Hippocampal formation (tissue), 2 donors: ENCODE measurements at regions not wholly inside any gene's neighbourhood (a gene's known extent, or its start where the extent isn't known, plus 50 kb on each side); places are given as distances from the start of the nearest gene placed in this dataset.

ENCODE experiments used
- DNase-seq, 2 donors: peaks; one replicate each; lab custom pipeline; 2025; lab: John Stamatoyannopoulos, UW

- DNase-seq, result peak in 1 of 2 donors; percentile 89
Measured at GRCh38 chr21:16072737-16073136, 343.0 kb downstream of the USP25 start.

- peak in 1 of 2 donors; percentile 86 for DNase-seq
Measured at GRCh38 chr21:16073586-16073985, 343.8 kb downstream of the USP25 start.

GRCh38 chr21:16074950-16075489 lies 345.2 kb downstream of the USP25 start:
- peak in 1 of 2 donors; percentile 76 for DNase-seq

DNA sequence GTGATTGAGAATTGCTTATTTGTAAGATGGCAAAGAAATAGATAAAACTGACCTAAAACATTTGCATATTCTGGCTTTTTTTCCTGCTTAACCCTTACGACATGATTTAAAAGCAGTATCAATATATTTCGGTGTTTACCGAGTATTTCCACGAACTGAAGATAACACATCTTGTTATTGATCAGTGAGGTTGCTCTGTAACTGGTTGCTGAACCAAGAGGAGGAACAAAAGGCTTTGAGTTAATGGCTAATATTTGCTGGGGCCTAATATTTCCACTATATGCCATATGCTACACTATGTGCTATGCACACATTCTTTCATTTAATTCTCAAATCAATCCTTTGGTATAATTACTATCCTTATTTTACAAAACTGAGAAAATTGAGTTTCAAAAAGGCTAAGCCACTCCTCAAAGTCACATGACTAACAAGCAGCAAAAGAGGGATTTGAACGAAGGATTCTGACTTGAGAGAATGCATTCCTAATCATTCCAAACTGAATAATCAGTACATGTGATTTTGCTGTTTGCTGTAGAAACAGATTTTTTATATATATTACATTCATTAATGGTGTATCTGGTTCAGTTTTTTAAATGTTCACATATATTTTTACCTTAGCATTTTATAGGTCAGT lies 346.0 kb downstream of the USP25 start:
- DNase-seq, result peak in 1 of 2 donors; percentile 75

DNA sequence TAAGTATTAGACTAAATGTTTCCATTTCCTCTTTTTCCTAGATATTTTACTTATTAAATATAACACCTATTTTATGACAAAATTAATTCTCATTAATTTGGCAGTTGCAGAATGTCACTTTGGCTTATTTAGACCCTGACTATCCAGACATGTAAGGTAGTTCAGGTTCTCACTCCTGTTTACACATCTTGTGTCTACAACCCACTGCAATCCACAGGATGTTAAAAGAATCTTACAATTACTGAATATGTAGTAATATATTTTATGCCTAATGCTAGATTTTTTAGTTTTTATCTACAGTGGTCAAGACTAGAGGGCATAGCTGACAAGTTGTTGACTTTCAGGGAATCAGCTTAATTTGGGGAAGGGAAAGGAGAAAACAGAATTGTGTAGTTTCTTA lies 346.7 kb downstream of the USP25 start:
- peak in 1 of 2 donors; percentile 39 for DNase-seq

GRCh38 chr21:16078382-16078781 lies 348.6 kb downstream of the USP25 start:
- DNase-seq, result peak in 1 of 2 donors; percentile 54

DNA sequence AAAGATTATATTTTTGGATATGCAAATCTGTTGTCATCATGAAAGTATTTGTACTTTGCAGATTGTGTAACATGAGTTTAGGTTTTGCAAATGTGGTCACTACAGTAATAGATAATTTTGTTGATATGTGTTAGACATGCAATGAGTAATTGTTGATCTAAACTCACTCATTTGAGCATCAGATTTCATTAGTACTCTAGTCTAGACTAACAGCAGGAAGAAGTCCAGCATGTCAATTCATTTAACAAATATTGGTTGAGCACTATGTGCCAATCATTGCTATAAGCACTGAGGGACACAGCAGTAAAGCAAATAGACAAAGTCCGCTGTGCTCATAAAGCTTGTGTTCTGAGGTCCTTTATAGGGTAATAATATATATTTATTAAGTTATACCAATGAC lies 350.0 kb downstream of the USP25 start:
- DNase-seq, result no peak

DNA sequence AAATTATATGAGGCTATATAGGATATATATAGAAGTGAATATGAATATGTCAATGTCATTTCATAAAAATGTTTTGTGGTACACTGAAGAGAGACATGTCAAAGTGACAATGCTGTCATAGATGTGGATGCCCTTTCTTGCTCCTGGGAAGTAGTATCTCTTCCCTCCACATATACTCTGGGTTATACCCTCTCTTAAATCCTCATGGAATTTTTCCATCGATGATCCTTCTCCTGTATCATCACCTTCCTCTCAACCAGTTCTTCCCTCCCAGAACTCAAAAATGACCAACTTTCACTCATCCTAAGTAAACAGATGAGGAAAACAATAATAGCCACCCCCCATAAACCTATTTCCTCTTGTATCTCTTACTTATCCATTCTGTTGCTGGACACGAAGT lies 351.5 kb downstream of the USP25 start:
- DNase-seq, result no peak

GRCh38 chr21:16082038-16082816 lies 352.4 kb downstream of the USP25 start:
- DNase-seq, result peak in 1 of 2 donors; percentile 74

GRCh38 chr21:16084776-16085364 lies 355.1 kb downstream of the USP25 start:
- DNase-seq, result peak; percentile 38 to 76

- peak in 1 of 2 donors; percentile 74 for DNase-seq
Measured at GRCh38 chr21:16085421-16085820, 355.6 kb downstream of the USP25 start.

GRCh38 chr21:16086121-16086520 lies 356.3 kb downstream of the USP25 start:
- DNase-seq, result peak in 1 of 2 donors; percentile 72

DNA sequence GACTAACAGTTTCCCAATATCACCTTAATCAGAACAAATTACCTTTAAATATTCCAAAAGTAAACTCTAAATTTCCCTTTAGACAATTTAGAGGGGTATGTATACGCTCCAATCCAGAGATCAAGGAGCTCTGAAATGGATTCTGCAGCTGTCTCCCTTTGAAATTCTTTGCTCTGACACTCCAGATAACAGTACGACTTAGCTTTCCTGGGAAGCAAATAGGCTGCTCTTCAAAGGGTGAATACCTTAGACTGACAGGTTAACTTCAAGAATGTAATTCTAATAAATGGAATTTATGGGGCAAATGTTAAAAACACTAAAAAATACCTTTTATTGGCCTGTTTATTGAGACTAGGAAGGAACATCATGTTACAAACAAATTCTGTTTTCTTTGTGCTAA lies 357.2 kb downstream of the USP25 start:
- peak in 1 of 2 donors; percentile 63 for DNase-seq

- peak in 1 of 2 donors; percentile 65 for DNase-seq
Measured at GRCh38 chr21:16087523-16087922, 357.7 kb downstream of the USP25 start.

- peak in 1 of 2 donors; percentile 65 for DNase-seq
Measured at GRCh38 chr21:16088056-16088455, 358.3 kb downstream of the USP25 start.

DNA sequence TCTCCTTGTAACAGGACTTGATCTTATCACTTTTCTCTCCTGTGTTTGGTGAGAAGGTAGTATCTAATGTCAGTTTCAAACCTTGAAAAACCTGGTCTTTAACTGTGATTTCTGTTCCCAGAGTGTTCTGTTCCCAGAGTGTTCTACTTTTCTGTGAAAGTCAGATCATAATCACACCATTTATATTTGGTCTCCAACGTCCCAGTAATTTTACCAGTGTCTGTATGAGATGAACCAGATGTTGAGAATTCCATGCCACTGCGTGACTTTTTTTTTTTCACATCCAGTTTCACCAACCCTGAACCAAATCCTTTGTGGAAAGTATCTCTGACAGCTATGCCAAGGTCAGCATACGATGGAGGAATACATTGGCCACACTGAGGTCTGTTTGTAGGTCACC lies 365.2 kb downstream of the USP25 start:
- DNase-seq, result no peak

DNA sequence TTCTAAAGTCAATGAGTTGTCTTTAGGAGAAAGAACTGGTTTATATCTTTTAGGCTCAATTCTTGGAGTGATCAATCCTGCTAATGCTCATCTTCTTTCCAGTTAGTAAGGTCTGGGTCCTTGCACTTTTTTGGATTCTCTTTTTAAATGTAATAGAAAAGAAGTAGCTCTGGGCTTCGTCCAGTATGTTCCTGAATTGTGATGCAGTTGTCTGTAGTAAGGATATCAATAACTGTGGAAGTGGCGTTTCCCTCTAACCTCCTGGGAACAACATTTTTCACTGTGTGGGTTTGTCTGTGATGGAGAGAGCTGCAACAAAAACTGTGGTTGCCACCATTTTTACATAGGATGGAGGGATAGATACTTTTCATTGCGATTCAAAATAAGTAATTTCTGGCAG lies 367.2 kb downstream of the USP25 start:
- no peak for DNase-seq

DNA sequence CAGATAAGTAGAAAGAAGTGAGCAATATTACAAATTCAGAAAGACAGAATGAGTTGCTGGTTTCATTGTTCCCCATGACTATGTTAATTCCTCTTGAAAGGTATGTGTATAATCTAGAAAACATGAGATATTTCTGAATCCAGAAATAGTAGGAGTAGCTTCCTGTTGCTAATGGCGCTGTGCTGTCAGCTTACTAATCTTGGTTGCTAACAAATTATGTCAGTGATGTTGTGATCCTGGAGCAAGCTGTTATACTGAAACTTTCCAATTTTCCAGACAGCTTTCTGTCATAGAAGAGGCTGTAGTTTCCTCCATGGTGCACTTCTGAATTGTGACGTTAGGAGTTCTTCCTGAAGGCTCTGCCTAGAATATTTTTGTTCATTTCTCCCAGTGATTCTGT lies 372.3 kb downstream of the USP25 start:
- no peak for DNase-seq

GRCh38 chr21:16108561-16109075 lies 378.8 kb downstream of the USP25 start:
- no peak for DNase-seq

DNA sequence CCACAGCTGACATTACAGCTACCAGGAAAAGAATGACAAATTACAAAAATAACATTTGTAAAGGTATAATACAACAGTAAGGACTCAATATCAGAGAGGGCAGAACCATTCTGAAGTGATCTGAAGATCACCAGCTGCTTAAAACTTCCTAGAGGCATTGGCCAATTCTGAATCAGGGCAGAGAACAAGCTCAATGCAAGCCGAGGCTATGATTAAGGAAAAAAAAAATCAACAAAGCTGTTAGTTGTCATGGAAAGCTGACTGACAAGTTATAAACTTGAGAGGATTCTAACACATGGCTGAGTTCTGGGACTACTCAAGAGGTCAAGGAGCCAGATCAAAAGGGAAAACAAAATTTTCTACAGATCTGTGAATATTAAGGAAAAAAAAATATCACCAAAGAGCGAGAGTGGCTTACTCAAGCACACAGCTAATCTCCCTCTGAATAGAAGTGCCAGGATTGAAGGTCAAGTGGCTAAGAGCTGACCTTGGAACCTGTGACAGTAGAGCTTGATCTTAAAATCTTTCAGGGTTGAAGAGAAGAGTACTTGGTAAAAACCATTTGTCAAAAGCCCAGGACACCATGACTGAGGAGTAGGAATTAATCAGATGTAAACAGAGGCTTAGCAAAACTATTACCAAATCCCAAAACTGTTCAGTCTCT lies 383.4 kb downstream of the USP25 start:
- no peak for DNase-seq

DNA sequence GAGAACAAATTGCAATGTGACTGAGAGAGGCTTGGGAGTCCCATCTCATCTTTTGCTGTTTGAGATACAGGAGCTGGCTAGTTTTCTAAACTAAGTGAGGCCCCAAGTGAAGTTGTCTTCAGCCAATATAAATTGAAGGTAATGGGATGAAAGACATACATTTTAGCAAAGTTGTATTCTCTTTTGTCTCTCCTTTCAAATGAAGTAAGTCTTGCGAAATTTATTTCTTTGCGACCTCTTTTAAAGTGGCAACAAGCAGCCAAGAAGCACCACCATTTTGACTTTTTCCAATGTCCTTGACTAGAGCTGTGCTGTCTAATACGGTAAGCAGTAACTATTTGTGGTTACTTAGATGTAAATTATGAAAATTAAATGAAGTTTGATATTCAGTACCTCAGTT lies 385.7 kb downstream of the USP25 start:
- DNase-seq, result no peak

DNA sequence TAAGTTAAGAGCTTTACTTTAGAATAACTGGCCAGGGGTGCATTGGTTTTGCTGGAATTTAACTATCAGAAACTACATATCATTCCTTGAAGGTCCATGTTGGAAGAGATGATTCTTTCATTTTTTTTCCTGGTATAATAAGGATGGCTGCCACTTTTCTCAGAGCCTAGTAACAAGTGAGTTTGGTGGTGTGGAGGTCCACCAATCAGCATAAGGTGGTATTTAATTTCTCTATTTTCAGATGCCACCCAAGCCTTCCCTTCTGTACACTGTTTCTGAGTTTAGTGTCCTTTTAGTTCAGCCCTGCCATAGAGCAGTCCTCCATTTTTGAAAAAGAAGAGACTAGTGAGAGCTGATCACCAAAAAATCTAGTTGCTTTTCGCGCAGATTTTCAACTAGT lies 386.3 kb downstream of the USP25 start:
- DNase-seq, result no peak
